ENCODE measurements at regions not wholly inside any gene's neighbourhood (a gene's known extent, or its start where the extent isn't known, plus 50 kb on each side); places are given as distances from the start of the nearest gene placed in this dataset.

- Histone ChIP-seq H4K20me1 (ENCODE audit: insufficient read depth, low read length) (no peaks in the 10 kb centered on the region), H3F3A (ENCODE audit: insufficient read depth, low read length) (no peaks in the 10 kb centered on the region), H3K9me2 (ENCODE audit: low read depth, low read length) (no peaks in the 10 kb centered on the region), H3K79me2 (ENCODE audit: insufficient read depth, low read length) (no peaks in the 10 kb centered on the region), H2AFZ (ENCODE audit: low read length) (no peak overlapping the region), H3K27me3 (ENCODE audit: insufficient read depth, low read length) (no peaks in the 10 kb centered on the region), H3K4me2 (ENCODE audit: low read length) (no peak overlapping the region), H3K9me3 (ENCODE audit: low read length) (no peaks in the 10 kb centered on the region), H3K4me1 (ENCODE audit: insufficient read depth, low read length, severe bottlenecking) (no peaks in the 10 kb centered on the region), H3K27ac (ENCODE audit: low read depth, low read length, poor library complexity, severe bottlenecking) (no peak overlapping the region), H3K4me3 (ENCODE audit: low read depth, low read length, poor library complexity, severe bottlenecking) (no peak overlapping the region), H3K9ac (ENCODE audit: low read length) (no peak overlapping the region), H3K36me3 (ENCODE audit: insufficient read depth, low read length) (no peaks in the 10 kb centered on the region)
- TF ChIP-seq CTCF (IDR thresholded peaks at IDR 0.05; ENCODE audit: low read length) = no peak
- no peak for TF ChIP-seq EZH2 (IDR thresholded peaks at IDR 0.05; ENCODE audit: borderline replicate concordance, low read length)
These were observed 278.8 kb upstream of the PPARGC1A start for GRCh38 chr4:24168658-24169057.

- Histone ChIP-seq H3K4me2 (ENCODE audit: low read length) (no peak overlapping the region), H3F3A (ENCODE audit: insufficient read depth, low read length) (no peaks in the 10 kb centered on the region), H3K79me2 (ENCODE audit: insufficient read depth, low read length) (no peaks in the 10 kb centered on the region), H4K20me1 (ENCODE audit: insufficient read depth, low read length) (no peaks in the 10 kb centered on the region), H3K9me3 (ENCODE audit: low read length) (no peaks in the 10 kb centered on the region), H3K9ac (ENCODE audit: low read length) (no peak overlapping the region), H3K9me2 (ENCODE audit: low read depth, low read length) (no peaks in the 10 kb centered on the region), H3K27ac (ENCODE audit: low read depth, low read length, poor library complexity, severe bottlenecking) (no peak overlapping the region), H3K36me3 (ENCODE audit: insufficient read depth, low read length) (no peaks in the 10 kb centered on the region), H3K4me1 (ENCODE audit: insufficient read depth, low read length, severe bottlenecking) (no peaks in the 10 kb centered on the region), H3K27me3 (ENCODE audit: insufficient read depth, low read length) (no peaks in the 10 kb centered on the region), H2AFZ (ENCODE audit: low read length) (no peak overlapping the region), H3K4me3 (ENCODE audit: low read depth, low read length, poor library complexity, severe bottlenecking) (no peak overlapping the region)
- TF ChIP-seq CTCF (IDR thresholded peaks at IDR 0.05; ENCODE audit: low read length) = no peak
- TF ChIP-seq EZH2 (IDR thresholded peaks at IDR 0.05; ENCODE audit: borderline replicate concordance, low read length) = no peak
These were observed 276.7 kb upstream of the PPARGC1A start for GRCh38 chr4:24166501-24166900.

- H3K36me3 ChIP-seq (ENCODE audit: insufficient read depth, low read length) = no peaks in the 10 kb centered on the region
- H3K9ac ChIP-seq (ENCODE audit: low read length) = no peak overlapping the region
- no peak overlapping the region for H3K4me2 ChIP-seq (ENCODE audit: low read length)
- H3K27me3 ChIP-seq (ENCODE audit: insufficient read depth, low read length) = no peaks in the 10 kb centered on the region
- H3K27ac ChIP-seq (ENCODE audit: low read depth, low read length, poor library complexity, severe bottlenecking) = no peak overlapping the region
- no peaks in the 10 kb centered on the region for H3K9me2 ChIP-seq (ENCODE audit: low read depth, low read length)
- H4K20me1 ChIP-seq (ENCODE audit: insufficient read depth, low read length) = no peaks in the 10 kb centered on the region
- no peaks in the 10 kb centered on the region for H3K4me1 ChIP-seq (ENCODE audit: insufficient read depth, low read length, severe bottlenecking)
- no peak overlapping the region for H2AFZ ChIP-seq (ENCODE audit: low read length)
- H3K4me3 ChIP-seq (ENCODE audit: low read depth, low read length, poor library complexity, severe bottlenecking) = no peak overlapping the region
- TF ChIP-seq CTCF (IDR thresholded peaks at IDR 0.05; ENCODE audit: low read length) (no peak), EZH2 (IDR thresholded peaks at IDR 0.05; ENCODE audit: borderline replicate concordance, low read length) (no peak)
- H3K79me2 ChIP-seq (ENCODE audit: insufficient read depth, low read length) = no peaks in the 10 kb centered on the region
- H3K9me3 ChIP-seq (ENCODE audit: low read length) = no peaks in the 10 kb centered on the region
- no peaks in the 10 kb centered on the region for H3F3A ChIP-seq (ENCODE audit: insufficient read depth, low read length)
These were observed 274.9 kb upstream of the PPARGC1A start for GRCh38 chr4:24164797-24165196.

All from OCI-LY1 (cell line).